Breast epithelium (tissue), 3 donors: ENCODE measurements at regions not wholly inside any gene's neighbourhood (a gene's known extent, or its start where the extent isn't known, plus 50 kb on each side); places are given as distances from the start of the nearest gene placed in this dataset.

Experiments used
- POLR2AphosphoS5 ChIP-seq, 3 donors: sonication (generic); formaldehyde crosslinking; IDR thresholded peaks; one replicate each; pipeline ENCODE4 v1.6.1; 2017; ENCODE audit warnings: antibody characterized with exemption in 3 of 3
- TF ChIP-seq, protein P1 (sequence below), 3 donors: fragments of 450-650 bp; IDR thresholded peaks; one replicate each; pipeline ENCODE4 v1.5.1; 2016 to 2017; ENCODE audit warnings: antibody characterized with exemption in 3 of 3, mild to moderate bottlenecking in 3 of 3, moderate library complexity in 3 of 3

DNA sequence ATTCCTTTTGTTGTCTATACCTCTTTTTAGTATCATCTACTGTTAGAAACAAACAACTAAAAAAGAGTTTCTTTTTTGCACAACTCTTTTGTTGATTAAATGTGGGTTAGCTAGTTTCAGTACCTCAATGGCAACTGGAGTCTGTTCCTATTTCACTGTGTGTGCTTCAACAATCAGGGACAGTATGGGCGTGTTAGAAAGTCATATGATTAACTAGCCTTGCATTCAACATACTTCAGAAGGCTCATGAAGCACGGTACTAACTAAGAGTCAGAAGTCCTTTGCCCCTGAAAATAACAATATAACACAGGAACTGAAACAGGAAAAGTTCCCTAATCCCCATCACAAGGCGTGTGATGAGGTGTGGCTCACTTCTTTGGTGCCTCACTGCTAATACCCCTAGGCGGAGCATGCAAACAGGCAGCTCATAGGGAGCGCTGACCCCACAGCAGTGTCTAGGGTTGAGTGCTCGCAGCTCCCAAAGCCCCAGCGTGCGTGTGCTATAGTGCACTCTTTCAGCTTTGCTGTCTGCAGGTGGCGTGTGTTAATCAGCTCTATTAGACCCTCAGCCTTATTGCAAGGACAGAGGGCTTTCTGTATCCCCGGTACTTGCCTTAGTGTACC lies 203.1 kb upstream of the NDST3 start:
- no peak for TF ChIP-seq POLR2AphosphoS5 (IDR thresholded peaks at IDR 0.05)
- TF ChIP-seq, protein P1, sequence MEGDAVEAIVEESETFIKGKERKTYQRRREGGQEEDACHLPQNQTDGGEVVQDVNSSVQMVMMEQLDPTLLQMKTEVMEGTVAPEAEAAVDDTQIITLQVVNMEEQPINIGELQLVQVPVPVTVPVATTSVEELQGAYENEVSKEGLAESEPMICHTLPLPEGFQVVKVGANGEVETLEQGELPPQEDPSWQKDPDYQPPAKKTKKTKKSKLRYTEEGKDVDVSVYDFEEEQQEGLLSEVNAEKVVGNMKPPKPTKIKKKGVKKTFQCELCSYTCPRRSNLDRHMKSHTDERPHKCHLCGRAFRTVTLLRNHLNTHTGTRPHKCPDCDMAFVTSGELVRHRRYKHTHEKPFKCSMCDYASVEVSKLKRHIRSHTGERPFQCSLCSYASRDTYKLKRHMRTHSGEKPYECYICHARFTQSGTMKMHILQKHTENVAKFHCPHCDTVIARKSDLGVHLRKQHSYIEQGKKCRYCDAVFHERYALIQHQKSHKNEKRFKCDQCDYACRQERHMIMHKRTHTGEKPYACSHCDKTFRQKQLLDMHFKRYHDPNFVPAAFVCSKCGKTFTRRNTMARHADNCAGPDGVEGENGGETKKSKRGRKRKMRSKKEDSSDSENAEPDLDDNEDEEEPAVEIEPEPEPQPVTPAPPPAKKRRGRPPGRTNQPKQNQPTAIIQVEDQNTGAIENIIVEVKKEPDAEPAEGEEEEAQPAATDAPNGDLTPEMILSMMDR (IDR thresholded peaks at IDR 0.05), result no peak
